Peyer's patch (tissue), 4 donors: ENCODE measurements at regions not wholly inside any gene's neighbourhood (a gene's known extent, or its start where the extent isn't known, plus 50 kb on each side); places are given as distances from the start of the nearest gene placed in this dataset.

Experiments used
- DNase-seq, 3 donors: peaks; one replicate each; pipeline ENCODE4 v3.0.0-alpha.2; 2017 to 2019
- H3K27ac ChIP-seq, 4 donors: fragments of 200-600 bp; sonication (generic); one replicate each; pipeline ENCODE4 v1.5.1; 2016 to 2019
- H3K27me3 ChIP-seq, 2 donors: fragments of 200-600 bp; sonication (generic); one replicate each; pipeline ENCODE4 v1.5.1; 2019
- H3K36me3 ChIP-seq, 3 donors: fragments of 200-600 bp; sonication (generic); one replicate each; pipeline ENCODE4 v1.5.1; 2016 to 2019
- H3K4me1 ChIP-seq, 4 donors: fragments of 200-600 bp; sonication (generic); one replicate each; pipeline ENCODE4 v1.5.1; 2016 to 2019
- H3K4me3 ChIP-seq, 4 donors: fragments of 200-600 bp; sonication (generic); 1 replicate in 3 of 4; 2 replicates in 1 of 4; pipeline ENCODE4 v1.5.1; 2016 to 2019; ENCODE audit warnings: mild to moderate bottlenecking in 1 of 4
- H3K9me3 ChIP-seq, 4 donors: fragments of 200-600 bp; sonication (generic); one replicate each; pipeline ENCODE4 v1.5.1; 2016 to 2019; ENCODE audit warnings: mild to moderate bottlenecking in 1 of 4
- POLR2A ChIP-seq, 2 donors: fragments of 450-650 bp; IDR thresholded peaks; one replicate each; pipeline ENCODE4 v1.5.1; 2017; ENCODE audit warnings: antibody characterized with exemption in 2 of 2, mild to moderate bottlenecking in 2 of 2, moderate library complexity in 2 of 2
- TF ChIP-seq, protein P1 (sequence below), 6 experiments: fragments of 450-650 bp in 4 of 6; fragments of 200-600 bp in 2 of 6; sonication (generic) in 1 of 6; IDR thresholded peaks; one replicate each; pipeline ENCODE4 v1.5.1; 2017 to 2019; ENCODE audit warnings: antibody characterized with exemption in 6 of 6, mild to moderate bottlenecking in 3 of 6, moderate library complexity in 1 of 6

DNA sequence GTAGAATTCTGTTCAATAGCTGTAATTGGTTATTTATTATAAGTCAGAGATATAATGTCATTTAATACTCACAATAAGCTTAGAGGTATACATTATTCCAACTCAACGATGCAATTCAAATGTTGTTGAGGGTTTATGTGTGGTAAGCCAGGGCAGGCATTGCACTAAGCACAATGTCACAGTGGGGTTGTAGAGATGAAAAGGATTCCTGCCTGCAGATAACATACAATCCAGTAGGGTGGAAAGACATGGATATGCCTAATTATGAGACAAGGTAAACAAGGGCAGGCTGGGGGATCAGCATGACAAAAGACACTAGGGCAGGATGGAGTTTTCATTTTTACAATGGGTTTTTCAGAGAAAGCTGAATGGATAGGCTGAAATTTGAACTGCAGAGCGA lies 98.7 kb upstream of the PALM2AKAP2 start:
- H3K9me3 ChIP-seq: no peaks in the 10 kb centered on the region
- TF ChIP-seq POLR2A (IDR thresholded peaks at IDR 0.05): no peak
- TF ChIP-seq, protein P1, sequence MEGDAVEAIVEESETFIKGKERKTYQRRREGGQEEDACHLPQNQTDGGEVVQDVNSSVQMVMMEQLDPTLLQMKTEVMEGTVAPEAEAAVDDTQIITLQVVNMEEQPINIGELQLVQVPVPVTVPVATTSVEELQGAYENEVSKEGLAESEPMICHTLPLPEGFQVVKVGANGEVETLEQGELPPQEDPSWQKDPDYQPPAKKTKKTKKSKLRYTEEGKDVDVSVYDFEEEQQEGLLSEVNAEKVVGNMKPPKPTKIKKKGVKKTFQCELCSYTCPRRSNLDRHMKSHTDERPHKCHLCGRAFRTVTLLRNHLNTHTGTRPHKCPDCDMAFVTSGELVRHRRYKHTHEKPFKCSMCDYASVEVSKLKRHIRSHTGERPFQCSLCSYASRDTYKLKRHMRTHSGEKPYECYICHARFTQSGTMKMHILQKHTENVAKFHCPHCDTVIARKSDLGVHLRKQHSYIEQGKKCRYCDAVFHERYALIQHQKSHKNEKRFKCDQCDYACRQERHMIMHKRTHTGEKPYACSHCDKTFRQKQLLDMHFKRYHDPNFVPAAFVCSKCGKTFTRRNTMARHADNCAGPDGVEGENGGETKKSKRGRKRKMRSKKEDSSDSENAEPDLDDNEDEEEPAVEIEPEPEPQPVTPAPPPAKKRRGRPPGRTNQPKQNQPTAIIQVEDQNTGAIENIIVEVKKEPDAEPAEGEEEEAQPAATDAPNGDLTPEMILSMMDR (IDR thresholded peaks at IDR 0.05): no peak
- no peaks in the 10 kb centered on the region for H3K27me3 ChIP-seq
- H3K36me3 ChIP-seq: no peaks in the 10 kb centered on the region
- DNase-seq: no peak
- no peaks in the 10 kb centered on the region for H3K4me1 ChIP-seq
- H3K4me3 ChIP-seq: no peak overlapping the region
- no peak overlapping the region for H3K27ac ChIP-seq

- H3K4me1 ChIP-seq: no peaks in the 10 kb centered on the region
- TF ChIP-seq POLR2A (IDR thresholded peaks at IDR 0.05): no peak
- TF ChIP-seq, protein P1 (IDR thresholded peaks at IDR 0.05): no peak
- no peak overlapping the region for H3K4me3 ChIP-seq
- H3K9me3 ChIP-seq: no peaks in the 10 kb centered on the region
- H3K36me3 ChIP-seq: no peaks in the 10 kb centered on the region
- DNase-seq: no peak
- H3K27ac ChIP-seq: no peak overlapping the region
- no peaks in the 10 kb centered on the region for H3K27me3 ChIP-seq
These were observed 97.8 kb upstream of the PALM2AKAP2 start for GRCh38 chr9:109682227-109682626.

- no peaks in the 10 kb centered on the region for H3K27me3 ChIP-seq
- H3K4me3 ChIP-seq: no peak overlapping the region
- TF ChIP-seq, protein P1 (IDR thresholded peaks at IDR 0.05): no peak
- no peak for TF ChIP-seq POLR2A (IDR thresholded peaks at IDR 0.05)
- no peak for DNase-seq
- no peak overlapping the region for H3K27ac ChIP-seq
- H3K4me1 ChIP-seq: no peaks in the 10 kb centered on the region
- no peaks in the 10 kb centered on the region for H3K36me3 ChIP-seq
- no peaks in the 10 kb centered on the region for H3K9me3 ChIP-seq
These were observed 96.5 kb upstream of the PALM2AKAP2 start for GRCh38 chr9:109683521-109683920.

DNA sequence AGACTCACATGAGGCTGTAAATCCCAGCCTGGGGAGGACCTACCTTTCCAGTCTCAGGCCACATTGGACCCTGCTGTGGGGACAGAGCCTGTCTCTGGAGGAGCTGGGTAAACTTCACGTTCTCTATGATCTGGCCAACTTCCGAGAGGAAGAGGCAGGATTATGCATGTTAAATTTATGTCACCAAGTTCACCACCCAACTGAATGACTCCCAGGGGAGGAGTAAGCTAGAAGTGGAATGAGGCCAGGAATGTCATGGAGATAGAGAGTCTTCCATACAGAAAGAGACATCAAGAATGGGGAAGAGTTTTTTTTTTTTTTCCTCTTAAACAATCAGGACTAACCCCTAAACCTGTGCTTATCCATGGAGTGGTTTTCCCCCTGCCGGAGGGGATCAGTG lies 90.3 kb upstream of the PALM2AKAP2 start:
- no peaks in the 10 kb centered on the region for H3K9me3 ChIP-seq
- no peak overlapping the region for H3K27ac ChIP-seq
- no peak overlapping the region for H3K4me3 ChIP-seq
- DNase-seq: no peak
- no peaks in the 10 kb centered on the region for H3K36me3 ChIP-seq
- H3K4me1 ChIP-seq: no peaks in the 10 kb centered on the region
- no peaks in the 10 kb centered on the region for H3K27me3 ChIP-seq
- TF ChIP-seq, protein P1 (IDR thresholded peaks at IDR 0.05): no peak
- TF ChIP-seq POLR2A (IDR thresholded peaks at IDR 0.05): no peak

DNA sequence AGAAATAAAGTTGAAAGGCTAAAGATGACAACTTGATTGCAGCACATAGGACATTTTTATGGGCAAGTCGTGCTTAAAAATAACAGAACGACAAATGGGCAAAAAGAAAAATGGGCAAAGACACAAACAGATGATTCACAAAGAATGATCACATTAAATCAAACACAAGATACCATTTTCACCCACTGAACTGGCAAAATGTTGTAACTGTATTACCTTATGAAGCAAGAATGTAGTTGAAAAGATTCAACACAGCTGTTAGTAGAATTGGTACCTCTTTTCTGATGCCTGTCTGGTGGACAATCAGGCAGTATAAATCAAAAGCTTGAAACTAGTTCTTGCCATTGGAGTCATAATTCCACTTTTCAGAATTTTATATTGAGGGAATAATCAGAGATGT lies 81.0 kb upstream of the PALM2AKAP2 start:
- Histone ChIP-seq H3K9me3 (no peaks in the 10 kb centered on the region), H3K36me3 (no peaks in the 10 kb centered on the region), H3K27ac (no peak overlapping the region), H3K4me3 (no peak overlapping the region), H3K27me3 (no peaks in the 10 kb centered on the region), H3K4me1 (no peaks in the 10 kb centered on the region)
- no peak for DNase-seq
- TF ChIP-seq, protein P1 (IDR thresholded peaks at IDR 0.05): no peak
- TF ChIP-seq POLR2A (IDR thresholded peaks at IDR 0.05): no peak

DNA sequence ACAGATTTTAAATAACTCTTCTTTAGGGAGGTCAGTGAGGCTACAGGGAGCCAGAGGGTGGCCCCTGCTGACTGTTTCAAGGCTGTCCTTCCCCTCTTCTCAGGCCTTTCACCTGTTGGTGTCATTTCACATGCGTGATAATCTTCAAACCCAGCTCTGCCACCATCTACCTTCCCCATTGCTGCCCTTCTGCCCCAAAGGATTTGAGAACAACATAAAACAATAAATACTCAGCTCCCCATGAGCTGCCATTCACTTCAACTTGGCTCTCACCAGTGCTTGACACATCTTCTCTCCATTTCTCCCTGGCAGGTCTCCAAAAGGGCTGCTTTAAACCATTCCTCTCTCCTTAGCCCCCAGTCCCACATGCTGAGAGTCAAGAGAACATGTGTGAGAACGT lies 75.5 kb upstream of the PALM2AKAP2 start:
- Histone ChIP-seq H3K4me3 (no peak overlapping the region), H3K4me1 (no peaks in the 10 kb centered on the region), H3K36me3 (no peaks in the 10 kb centered on the region), H3K27me3 (no peaks in the 10 kb centered on the region), H3K9me3 (no peaks in the 10 kb centered on the region), H3K27ac (no peak overlapping the region)
- no peak for TF ChIP-seq POLR2A (IDR thresholded peaks at IDR 0.05)
- TF ChIP-seq, protein P1 (IDR thresholded peaks at IDR 0.05): no peak
- no peak for DNase-seq
